ENCODE measurements at regions not wholly inside any gene's neighbourhood (a gene's known extent, or its start where the extent isn't known, plus 50 kb on each side); places are given as distances from the start of the nearest gene placed in this dataset.
A peak's percentile ranks its signal among the peaks of the same experiment; 100 is the strongest.

DNA sequence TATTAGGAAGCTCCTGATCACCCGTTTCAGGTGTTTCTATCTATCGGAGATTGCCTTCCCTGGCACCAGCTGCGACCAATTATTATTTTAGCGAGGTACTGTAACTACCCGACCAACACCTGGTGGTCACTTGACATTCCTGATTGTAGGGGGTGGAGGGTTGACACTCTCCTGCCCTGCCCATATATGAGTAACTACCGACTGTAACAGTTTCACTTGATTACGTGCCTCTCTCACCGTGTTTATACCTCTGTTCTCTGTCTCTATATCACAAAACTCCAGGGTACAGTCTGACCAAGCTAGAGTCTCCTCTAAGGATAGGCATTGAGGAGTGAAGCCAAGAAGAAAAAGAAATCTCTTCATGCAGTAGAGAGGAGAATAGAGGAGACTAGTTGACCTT, 268.0 kb upstream of the LRATD1 start (continued):
- TF ChIP-seq, protein P1, sequence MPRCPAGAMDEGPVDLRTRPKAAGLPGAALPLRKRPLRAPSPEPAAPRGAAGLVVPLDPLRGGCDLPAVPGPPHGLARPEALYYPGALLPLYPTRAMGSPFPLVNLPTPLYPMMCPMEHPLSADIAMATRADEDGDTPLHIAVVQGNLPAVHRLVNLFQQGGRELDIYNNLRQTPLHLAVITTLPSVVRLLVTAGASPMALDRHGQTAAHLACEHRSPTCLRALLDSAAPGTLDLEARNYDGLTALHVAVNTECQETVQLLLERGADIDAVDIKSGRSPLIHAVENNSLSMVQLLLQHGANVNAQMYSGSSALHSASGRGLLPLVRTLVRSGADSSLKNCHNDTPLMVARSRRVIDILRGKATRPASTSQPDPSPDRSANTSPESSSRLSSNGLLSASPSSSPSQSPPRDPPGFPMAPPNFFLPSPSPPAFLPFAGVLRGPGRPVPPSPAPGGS (IDR thresholded peaks at IDR 0.05): no peak
- no peak for TF ChIP-seq FOSL2 (IDR thresholded peaks at IDR 0.05)
- TF ChIP-seq FOSL2 (CRISPR knock-in tag; IDR thresholded peaks at IDR 0.05): no peak
- no peak for TF ChIP-seq RFX5 (IDR thresholded peaks at IDR 0.05)
- no peak for TF ChIP-seq CHD4 (IDR thresholded peaks at IDR 0.05; ENCODE audit: borderline replicate concordance)
- TF ChIP-seq SMC3 (IDR thresholded peaks at IDR 0.05): no peak
- no peak for TF ChIP-seq KDM1A (IDR thresholded peaks at IDR 0.05; ENCODE audit: low read depth)

DNA sequence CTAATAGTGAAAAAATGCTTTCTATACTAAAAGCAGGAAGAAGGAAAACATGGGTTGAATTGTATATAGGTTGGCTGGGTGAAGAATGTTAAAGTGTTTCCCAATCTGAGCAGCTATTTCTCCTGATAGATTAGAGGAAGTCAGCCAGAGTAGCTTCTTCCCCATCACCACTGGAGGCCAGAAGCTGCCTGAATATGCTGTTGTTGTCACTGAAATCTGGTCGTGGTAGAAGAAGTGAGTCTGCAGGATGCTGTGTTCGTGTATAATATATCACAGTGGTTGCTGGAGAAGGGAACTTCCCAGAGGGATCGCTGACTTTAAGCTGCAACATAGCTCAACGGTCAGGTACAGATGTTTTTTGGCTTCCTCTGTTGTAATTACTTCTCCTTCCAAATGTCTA, 247.5 kb upstream of the LRATD1 start:
- Histone ChIP-seq H3K4me3 (no peak overlapping the region), H3K4me1 (no peaks in the 10 kb centered on the region), H3K4me2 (no peak overlapping the region), H3K27ac (no peak overlapping the region), H3K9me3 (peaks cover 3% of the 10 kb centered on the region; the same call in 1 of the 3 replicates)
- no peak for ATAC-seq
- FAIRE-seq: no peak
- ChIA-PET CTCF (no interaction called here), POLR2A (no interaction called here)
- TF ChIP-seq MAX (IDR thresholded peaks at IDR 0.05) (no peak), POLR2A (IDR thresholded peaks at IDR 0.05; ENCODE audit: low read length) (no peak), PHF8 (IDR thresholded peaks at IDR 0.05; ENCODE audit: borderline replicate concordance, low read depth) (no peak)
- 0% methylated on average over 4 of the region's 4 CpGs for WGBS (ENCODE audit: missing lambda C conversion rate)
- DNase-seq (ENCODE audit: low read depth in 1 of 2, low spot score in 1 of 2): no peak

DNA sequence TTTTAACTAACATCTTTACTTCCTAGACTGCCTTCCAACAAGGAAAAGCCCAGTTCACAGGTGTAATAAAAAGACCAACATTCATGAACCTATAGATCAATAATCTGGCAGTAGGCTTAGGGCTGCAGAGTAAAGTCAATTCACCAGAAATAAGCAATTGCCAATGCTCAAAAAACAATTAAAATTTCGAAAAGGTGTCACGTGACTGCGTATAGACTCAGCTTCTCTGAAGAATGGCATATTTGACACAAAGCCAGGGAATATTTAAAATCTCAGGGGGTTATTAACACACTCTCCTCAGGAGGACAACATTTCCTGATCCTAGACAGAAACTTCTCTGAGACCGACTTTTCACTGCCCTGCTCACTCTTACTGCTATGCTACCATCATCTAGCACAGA, 245.2 kb upstream of the LRATD1 start:
- Histone ChIP-seq H3K9me3 (no peaks in the 10 kb centered on the region; the same call in 2 of the 3 replicates), H3K4me1 (no peaks in the 10 kb centered on the region), H3K27ac (no peak overlapping the region), H3K4me3 (no peak overlapping the region), H3K4me2 (no peak overlapping the region)
- CTCF ChIA-PET: no interaction called here
- no peak for FAIRE-seq
- no peak for ATAC-seq
- POLR2A ChIA-PET: no interaction called here
- 4% methylated on average over 4 of the region's 4 CpGs for WGBS (ENCODE audit: missing lambda C conversion rate)
- DNase-seq (ENCODE audit: low read depth in 1 of 2, low spot score in 1 of 2): no peak
- TF ChIP-seq, protein P2, sequence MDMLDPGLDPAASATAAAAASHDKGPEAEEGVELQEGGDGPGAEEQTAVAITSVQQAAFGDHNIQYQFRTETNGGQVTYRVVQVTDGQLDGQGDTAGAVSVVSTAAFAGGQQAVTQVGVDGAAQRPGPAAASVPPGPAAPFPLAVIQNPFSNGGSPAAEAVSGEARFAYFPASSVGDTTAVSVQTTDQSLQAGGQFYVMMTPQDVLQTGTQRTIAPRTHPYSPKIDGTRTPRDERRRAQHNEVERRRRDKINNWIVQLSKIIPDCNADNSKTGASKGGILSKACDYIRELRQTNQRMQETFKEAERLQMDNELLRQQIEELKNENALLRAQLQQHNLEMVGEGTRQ (IDR thresholded peaks at IDR 0.05): peak; percentile 33; the same call in 1 of the 2 replicates
- no peak for TF ChIP-seq E2F6 (IDR thresholded peaks at IDR 0.05; ENCODE audit: borderline replicate concordance, low read depth)
- no peak for TF ChIP-seq HOXB13 (CRISPR knock-in tag; IDR thresholded peaks at IDR 0.05; ENCODE audit: low read depth)
- no peak for TF ChIP-seq JUNB (IDR thresholded peaks at IDR 0.05)

DNA sequence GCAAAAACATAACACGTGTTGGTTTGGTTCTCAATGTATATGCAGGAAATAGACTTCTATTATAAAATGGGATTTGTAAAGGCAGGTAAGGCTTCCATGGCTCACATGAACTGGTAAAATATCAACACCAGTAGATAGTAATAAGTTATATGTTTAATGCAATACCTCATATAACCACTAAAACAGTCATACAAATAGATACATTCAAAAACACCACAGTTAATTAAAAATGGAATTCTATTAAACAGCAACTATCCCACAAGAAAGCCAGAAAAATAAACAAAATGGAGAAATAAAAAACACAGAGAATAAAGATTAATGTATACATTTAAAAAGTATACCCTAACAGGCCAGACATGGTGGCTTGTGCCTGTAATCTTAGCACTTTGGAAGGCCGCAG, 243.8 kb upstream of the LRATD1 start:
- Histone ChIP-seq H3K4me1 (no peaks in the 10 kb centered on the region), H3K4me2 (no peak overlapping the region), H3K9me3 (no peaks in the 10 kb centered on the region), H3K27ac (no peak overlapping the region), H3K4me3 (no peak overlapping the region)
- 1% methylated on average over 2 of the region's 2 CpGs for WGBS (ENCODE audit: missing lambda C conversion rate)
- ChIA-PET CTCF (no interaction called here), POLR2A (no interaction called here)
- TF ChIP-seq RARB (CRISPR knock-in tag; IDR thresholded peaks at IDR 0.05) (no peak), NPAS2 (CRISPR knock-in tag; IDR thresholded peaks at IDR 0.05; ENCODE audit: borderline replicate concordance) (no peak), MAFK (IDR thresholded peaks at IDR 0.05; ENCODE audit: partially characterized antibody) (no peak), BHLHE40 (IDR thresholded peaks at IDR 0.05; ENCODE audit: low read depth, low read length) (no peak), RAD21 (conservative IDR thresholded peaks at IDR 0.05 in 1 of 2, IDR thresholded peaks at IDR 0.05 in 1 of 2) (no peak), CBX8 (IDR thresholded peaks at IDR 0.05) (no peak), EHF (CRISPR knock-in tag; IDR thresholded peaks at IDR 0.05) (no peak), CBX2 (IDR thresholded peaks at IDR 0.05; ENCODE audit: borderline replicate concordance, low read depth) (no peak), MAX (IDR thresholded peaks at IDR 0.05) (no peak), CEBPB (IDR thresholded peaks at IDR 0.05) (no peak)
- TF ChIP-seq, protein P3, sequence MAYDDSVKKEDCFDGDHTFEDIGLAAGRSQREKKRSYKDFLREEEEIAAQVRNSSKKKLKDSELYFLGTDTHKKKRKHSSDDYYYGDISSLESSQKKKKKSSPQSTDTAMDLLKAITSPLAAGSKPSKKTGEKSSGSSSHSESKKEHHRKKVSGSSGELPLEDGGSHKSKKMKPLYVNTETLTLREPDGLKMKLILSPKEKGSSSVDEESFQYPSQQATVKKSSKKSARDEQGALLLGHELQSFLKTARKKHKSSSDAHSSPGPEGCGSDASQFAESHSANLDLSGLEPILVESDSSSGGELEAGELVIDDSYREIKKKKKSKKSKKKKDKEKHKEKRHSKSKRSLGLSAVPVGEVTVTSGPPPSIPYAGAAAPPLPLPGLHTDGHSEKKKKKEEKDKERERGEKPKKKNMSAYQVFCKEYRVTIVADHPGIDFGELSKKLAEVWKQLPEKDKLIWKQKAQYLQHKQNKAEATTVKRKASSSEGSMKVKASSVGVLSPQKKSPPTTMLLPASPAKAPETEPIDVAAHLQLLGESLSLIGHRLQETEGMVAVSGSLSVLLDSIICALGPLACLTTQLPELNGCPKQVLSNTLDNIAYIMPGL (CRISPR knock-in tag; IDR thresholded peaks at IDR 0.05; ENCODE audit: borderline replicate concordance): no peak
- TF ChIP-seq, protein P4, sequence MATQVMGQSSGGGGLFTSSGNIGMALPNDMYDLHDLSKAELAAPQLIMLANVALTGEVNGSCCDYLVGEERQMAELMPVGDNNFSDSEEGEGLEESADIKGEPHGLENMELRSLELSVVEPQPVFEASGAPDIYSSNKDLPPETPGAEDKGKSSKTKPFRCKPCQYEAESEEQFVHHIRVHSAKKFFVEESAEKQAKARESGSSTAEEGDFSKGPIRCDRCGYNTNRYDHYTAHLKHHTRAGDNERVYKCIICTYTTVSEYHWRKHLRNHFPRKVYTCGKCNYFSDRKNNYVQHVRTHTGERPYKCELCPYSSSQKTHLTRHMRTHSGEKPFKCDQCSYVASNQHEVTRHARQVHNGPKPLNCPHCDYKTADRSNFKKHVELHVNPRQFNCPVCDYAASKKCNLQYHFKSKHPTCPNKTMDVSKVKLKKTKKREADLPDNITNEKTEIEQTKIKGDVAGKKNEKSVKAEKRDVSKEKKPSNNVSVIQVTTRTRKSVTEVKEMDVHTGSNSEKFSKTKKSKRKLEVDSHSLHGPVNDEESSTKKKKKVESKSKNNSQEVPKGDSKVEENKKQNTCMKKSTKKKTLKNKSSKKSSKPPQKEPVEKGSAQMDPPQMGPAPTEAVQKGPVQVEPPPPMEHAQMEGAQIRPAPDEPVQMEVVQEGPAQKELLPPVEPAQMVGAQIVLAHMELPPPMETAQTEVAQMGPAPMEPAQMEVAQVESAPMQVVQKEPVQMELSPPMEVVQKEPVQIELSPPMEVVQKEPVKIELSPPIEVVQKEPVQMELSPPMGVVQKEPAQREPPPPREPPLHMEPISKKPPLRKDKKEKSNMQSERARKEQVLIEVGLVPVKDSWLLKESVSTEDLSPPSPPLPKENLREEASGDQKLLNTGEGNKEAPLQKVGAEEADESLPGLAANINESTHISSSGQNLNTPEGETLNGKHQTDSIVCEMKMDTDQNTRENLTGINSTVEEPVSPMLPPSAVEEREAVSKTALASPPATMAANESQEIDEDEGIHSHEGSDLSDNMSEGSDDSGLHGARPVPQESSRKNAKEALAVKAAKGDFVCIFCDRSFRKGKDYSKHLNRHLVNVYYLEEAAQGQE (IDR thresholded peaks at IDR 0.05): no peak
- FAIRE-seq (no peak), ATAC-seq (no peak), DNase-seq (ENCODE audit: low read depth in 1 of 2, low spot score in 1 of 2) (no peak)

Data from A549 (cell line).